ENCODE measurements at regions not wholly inside any gene's neighbourhood (a gene's known extent, or its start where the extent isn't known, plus 50 kb on each side); places are given as distances from the start of the nearest gene placed in this dataset.

DNA sequence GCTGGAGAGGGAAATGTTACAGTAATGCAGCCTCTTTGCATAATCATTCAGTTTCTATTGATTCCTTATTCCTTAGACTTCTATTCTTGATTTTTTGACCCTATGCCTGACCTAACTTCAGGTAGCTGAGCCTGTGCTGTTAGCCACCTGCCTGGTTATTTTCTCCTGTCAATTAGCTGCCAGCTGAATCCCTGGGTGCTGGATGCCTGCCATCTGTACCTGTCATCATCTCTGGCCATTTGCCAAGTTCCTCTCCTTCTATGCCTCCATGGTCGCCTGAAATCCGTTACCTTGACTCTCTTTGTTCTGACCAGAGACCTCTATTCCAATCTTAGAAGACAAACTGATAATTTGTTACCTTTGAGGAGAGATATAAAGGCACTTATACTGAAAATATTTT lies 178.3 kb downstream of the CAVIN4 start:
- Histone ChIP-seq H3K9me2 (no peaks in the 10 kb centered on the region), H3K27ac (ENCODE audit: low read depth in 2 of 2, low read length in 1 of 2) (no peak overlapping the region), H3K36me3 (replicated peaks in 1 of 2; ENCODE audit: control insufficient read depth in 1 of 2, insufficient read depth in 2 of 2, low read length in 1 of 2) (no peaks in the 10 kb centered on the region), H3K4me3 (ENCODE audit: low read depth in 2 of 2, low read length in 1 of 2) (no peak overlapping the region), H3F3A (replicated peaks; ENCODE audit: insufficient read depth) (no peaks in the 10 kb centered on the region), H3K9me3 (no peaks in the 10 kb centered on the region), H3K4me1 (ENCODE audit: control insufficient read depth in 1 of 2, insufficient read depth in 2 of 2, low read depth in 1 of 2, low read length in 1 of 2) (no peaks in the 10 kb centered on the region), H3K27me3 (ENCODE audit: insufficient read depth) (no peaks in the 10 kb centered on the region), H4K20me1 (ENCODE audit: insufficient read depth) (no peaks in the 10 kb centered on the region), H2AFZ (ENCODE audit: low read depth) (no peak overlapping the region), H3K4me2 (no peak overlapping the region), H3K79me2 (ENCODE audit: insufficient read depth) (no peaks in the 10 kb centered on the region), H3K9ac (no peak overlapping the region)
- TF ChIP-seq POLR2AphosphoS5 (IDR thresholded peaks at IDR 0.05; ENCODE audit: low read depth, low read length) (no peak), RCOR1 (IDR thresholded peaks at IDR 0.05; ENCODE audit: low read length) (no peak), CTCF (IDR thresholded peaks at IDR 0.05) (no peak), TCF12 (IDR thresholded peaks at IDR 0.05) (no peak), CHD2 (IDR thresholded peaks at IDR 0.05; ENCODE audit: low read length, partially characterized antibody) (no peak), FOSL2 (IDR thresholded peaks at IDR 0.05; ENCODE audit: borderline replicate concordance, low read depth) (no peak), YY1 (IDR thresholded peaks at IDR 0.05; ENCODE audit: low read depth) (no peak)
- ChIA-PET CTCF (no interaction called here), POLR2A (no interaction called here)
- DNase-seq: no peak
- 2% methylated on average over 2 of the region's 2 CpGs for WGBS (ENCODE audit: low lambda C conversion rate)

DNA sequence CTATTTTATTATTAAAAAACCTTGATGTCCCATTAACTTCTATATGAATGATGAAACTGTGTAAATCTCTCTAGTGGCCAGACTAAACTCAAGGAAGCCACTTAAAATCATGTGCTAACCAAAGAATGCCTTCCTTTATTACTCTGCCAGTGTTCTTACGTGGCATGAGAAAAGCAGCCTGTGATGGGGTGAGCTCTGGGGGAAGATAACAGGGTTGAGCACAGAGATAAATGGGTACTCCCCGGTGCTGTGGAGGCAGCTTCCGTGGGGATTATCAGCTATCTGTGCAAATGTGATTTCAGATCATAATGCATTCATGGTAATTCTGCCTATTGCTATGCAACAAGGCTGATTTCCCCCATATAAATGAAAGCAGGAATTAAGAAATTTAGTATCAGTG lies 181.3 kb downstream of the CAVIN4 start:
- POLR2A ChIA-PET: no interaction called here
- CTCF ChIA-PET: no interaction called here
- Histone ChIP-seq H3K4me2 (no peak overlapping the region), H3K36me3 (replicated peaks in 1 of 2; ENCODE audit: control insufficient read depth in 1 of 2, insufficient read depth in 2 of 2, low read length in 1 of 2) (no peaks in the 10 kb centered on the region), H3K9me2 (no peaks in the 10 kb centered on the region), H3K27ac (ENCODE audit: low read depth in 2 of 2, low read length in 1 of 2) (no peak overlapping the region), H3K9ac (no peak overlapping the region), H4K20me1 (ENCODE audit: insufficient read depth) (no peaks in the 10 kb centered on the region), H3K79me2 (ENCODE audit: insufficient read depth) (no peaks in the 10 kb centered on the region), H3F3A (replicated peaks; ENCODE audit: insufficient read depth) (no peaks in the 10 kb centered on the region), H3K4me3 (ENCODE audit: low read depth in 2 of 2, low read length in 1 of 2) (no peak overlapping the region), H3K27me3 (ENCODE audit: insufficient read depth) (no peaks in the 10 kb centered on the region), H3K9me3 (no peaks in the 10 kb centered on the region), H2AFZ (ENCODE audit: low read depth) (no peak overlapping the region), H3K4me1 (ENCODE audit: control insufficient read depth in 1 of 2, insufficient read depth in 2 of 2, low read depth in 1 of 2, low read length in 1 of 2) (no peaks in the 10 kb centered on the region)
- no peak for TF ChIP-seq ELF1 (IDR thresholded peaks at IDR 0.05)
- TF ChIP-seq, protein P1, sequence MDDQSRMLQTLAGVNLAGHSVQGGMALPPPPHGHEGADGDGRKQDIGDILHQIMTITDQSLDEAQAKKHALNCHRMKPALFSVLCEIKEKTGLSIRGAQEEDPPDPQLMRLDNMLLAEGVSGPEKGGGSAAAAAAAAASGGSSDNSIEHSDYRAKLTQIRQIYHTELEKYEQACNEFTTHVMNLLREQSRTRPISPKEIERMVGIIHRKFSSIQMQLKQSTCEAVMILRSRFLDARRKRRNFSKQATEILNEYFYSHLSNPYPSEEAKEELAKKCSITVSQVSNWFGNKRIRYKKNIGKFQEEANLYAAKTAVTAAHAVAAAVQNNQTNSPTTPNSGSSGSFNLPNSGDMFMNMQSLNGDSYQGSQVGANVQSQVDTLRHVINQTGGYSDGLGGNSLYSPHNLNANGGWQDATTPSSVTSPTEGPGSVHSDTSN (IDR thresholded peaks at IDR 0.05): no peak
- TF ChIP-seq POLR2AphosphoS5 (IDR thresholded peaks at IDR 0.05; ENCODE audit: low read depth, low read length): no peak
- no peak for TF ChIP-seq NRF1 (IDR thresholded peaks at IDR 0.05; ENCODE audit: low read depth, low read length)
- TF ChIP-seq FOXM1 (IDR thresholded peaks at IDR 0.05; ENCODE audit: low read depth): no peak
- no peak for TF ChIP-seq CTCF (IDR thresholded peaks at IDR 0.05)
- TF ChIP-seq EP300 (IDR thresholded peaks at IDR 0.05; ENCODE audit: borderline replicate concordance in 1 of 2, low read depth in 1 of 2, low read length in 1 of 2): no peak
- TF ChIP-seq MXI1 (IDR thresholded peaks at IDR 0.05; ENCODE audit: low read depth, low read length): no peak
- TF ChIP-seq, protein P2, sequence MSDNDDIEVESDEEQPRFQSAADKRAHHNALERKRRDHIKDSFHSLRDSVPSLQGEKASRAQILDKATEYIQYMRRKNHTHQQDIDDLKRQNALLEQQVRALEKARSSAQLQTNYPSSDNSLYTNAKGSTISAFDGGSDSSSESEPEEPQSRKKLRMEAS (IDR thresholded peaks at IDR 0.05; ENCODE audit: low read depth): no peak
- no peak for TF ChIP-seq EZH2phosphoT487 (IDR thresholded peaks at IDR 0.05; ENCODE audit: borderline replicate concordance, low read depth)
- TF ChIP-seq CHD2 (IDR thresholded peaks at IDR 0.05; ENCODE audit: low read length, partially characterized antibody): no peak
- TF ChIP-seq SMC3 (IDR thresholded peaks at IDR 0.05; ENCODE audit: low read depth, low read length): no peak
- TF ChIP-seq RXRA (IDR thresholded peaks at IDR 0.05; ENCODE audit: borderline replicate concordance, low read depth): no peak
- WGBS (ENCODE audit: low lambda C conversion rate): 2% methylated on average over 3 of the region's 3 CpGs
- DNase-seq: peak; percentile 3

Data from SK-N-SH (cell line).